Right cardiac atrium (tissue), 5 donors: ENCODE measurements at regions not wholly inside any gene's neighbourhood (a gene's known extent, or its start where the extent isn't known, plus 50 kb on each side); places are given as distances from the start of the nearest gene placed in this dataset.

Experiments used
- ATAC-seq, 2 donors: fragments of 200-7000 bp; cut with Tn5 transposase; one replicate each; pipeline versions ENCODE4 v1.8.0 to v1.9.1; 2020; ENCODE audit warnings: moderate library complexity in 2 of 2, mild to moderate bottlenecking in 1 of 2
- DNase-seq, 3 donors: peaks; one replicate each; pipeline ENCODE4 v3.0.0-alpha.2; 2020
- H3K27ac ChIP-seq: one replicate; pipeline ENCODE4 v1.5.1; 2013; ENCODE audit warnings: mild to moderate bottlenecking, low read length, control low read depth, moderate library complexity
- H3K27me3 ChIP-seq: one replicate; pipeline ENCODE4 v1.6.1; 2013; ENCODE audit not compliant: control insufficient read depth, insufficient read depth
- H3K4me1 ChIP-seq: one replicate; pipeline ENCODE4 v1.6.1; 2013; ENCODE audit warnings: low read length; ENCODE audit not compliant: control insufficient read depth, insufficient read depth
- H3K4me3 ChIP-seq: one replicate; pipeline ENCODE4 v1.5.1; 2013; ENCODE audit warnings: low read length, control low read depth
- H3K9me3 ChIP-seq: one replicate; pipeline ENCODE4 v1.6.1; 2013; ENCODE audit warnings: low read length; ENCODE audit not compliant: control insufficient read depth
- WGBS: extraction: QIAGEN DNeasy Blood & Tissue Kit; methylation state at CpG from one replicate; pipeline ENCODE4 v1.1.7; 2013; 5-methylcytosine and 5-hydroxymethylcytosine counted together
- intact Hi-C, 4 donors: fragments of 100-400 bp; cut with DNase I; formaldehyde crosslinking; loops; one replicate each; pipeline versions ENCODE4 v1.11.0 to v1.14.0; 2022 to 2023
- donor health status: healthy with polysubstance abuse.
- donor health status: DM: no; HTN: yes; CAD: no.
- donor health status: DM: no; HTN: no; CAD: no.
- donor health status: DM: no; HTN: yes; CAD: no; lungs with severe emphysema.
- donor health status: DM: yes; HTN: yes; CAD: no.

DNA sequence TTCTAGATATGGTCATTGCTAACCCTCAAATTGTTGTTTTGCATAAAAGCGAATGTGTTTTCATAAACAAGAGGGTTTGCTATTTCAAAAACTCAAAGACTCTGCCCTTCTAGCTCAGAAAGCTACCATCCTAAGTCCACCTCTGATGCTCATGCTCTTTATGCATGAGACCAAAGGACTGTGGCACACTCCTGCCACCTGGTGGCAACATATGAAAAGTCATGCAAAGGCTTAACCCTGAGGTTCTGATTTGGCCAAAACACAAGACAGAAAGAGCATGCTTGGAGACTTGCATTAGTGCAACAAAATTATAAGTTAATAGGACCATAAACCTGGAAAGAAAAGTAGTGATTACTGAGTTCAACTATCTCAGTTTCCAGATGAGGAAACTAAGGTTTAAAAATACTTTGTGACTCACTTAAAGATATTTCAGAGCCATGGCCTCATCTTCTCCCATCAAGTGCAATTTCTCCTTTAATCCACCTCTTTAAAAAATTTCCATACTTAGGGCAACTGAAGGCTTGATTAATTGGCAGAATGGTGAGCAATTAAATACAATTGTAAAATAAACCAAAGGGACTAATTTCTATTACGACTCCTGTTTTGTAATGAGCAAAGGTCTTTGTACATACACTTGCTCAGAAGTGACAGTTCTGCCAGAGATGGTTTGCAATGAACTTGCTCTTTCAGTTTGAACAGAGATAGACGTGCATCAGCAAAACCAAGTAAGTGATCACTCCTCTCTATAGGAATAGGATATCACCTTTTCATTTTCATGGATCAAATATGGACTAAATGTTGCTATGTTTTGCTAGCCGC is 110.7 kb upstream of the RAD23B start:
- Histone ChIP-seq H3K4me3 (no peak overlapping the region), H3K27me3 (no peaks in the 10 kb centered on the region), H3K27ac (no peak overlapping the region), H3K9me3 (no peaks in the 10 kb centered on the region), H3K4me1 (peaks cover 14% of the 10 kb centered on the region)
- WGBS, result 64% methylated on average over 4 of the region's 4 CpGs
- DNase-seq (peak; percentile 72 to 84 (median 82)), ATAC-seq (peak; percentile 73 to 75)
- intact Hi-C loops, result loop anchor here in 2 of 4 donors (10.0 kb wide), 3 partner anchors 308 to 1268 kb away; partner anchors contain the start of gene ZNF462 (in 1 of the 2)

GRCh38 chr9:107172979-107173347 is 110.1 kb upstream of the RAD23B start:
- intact Hi-C loops, result loop anchor here in 2 of 4 donors (10.0 kb wide), 3 partner anchors 308 to 1268 kb away; partner anchors contain the start of gene ZNF462 (in 1 of the 2)
- Histone ChIP-seq H3K9me3 (no peaks in the 10 kb centered on the region), H3K4me1 (peaks cover 14% of the 10 kb centered on the region), H3K27ac (no peak overlapping the region), H3K27me3 (no peaks in the 10 kb centered on the region), H3K4me3 (no peak overlapping the region)
- DNase-seq, result no peak
- ATAC-seq, result no peak
- 81% methylated on average over 6 of the region's 6 CpGs for WGBS

DNA sequence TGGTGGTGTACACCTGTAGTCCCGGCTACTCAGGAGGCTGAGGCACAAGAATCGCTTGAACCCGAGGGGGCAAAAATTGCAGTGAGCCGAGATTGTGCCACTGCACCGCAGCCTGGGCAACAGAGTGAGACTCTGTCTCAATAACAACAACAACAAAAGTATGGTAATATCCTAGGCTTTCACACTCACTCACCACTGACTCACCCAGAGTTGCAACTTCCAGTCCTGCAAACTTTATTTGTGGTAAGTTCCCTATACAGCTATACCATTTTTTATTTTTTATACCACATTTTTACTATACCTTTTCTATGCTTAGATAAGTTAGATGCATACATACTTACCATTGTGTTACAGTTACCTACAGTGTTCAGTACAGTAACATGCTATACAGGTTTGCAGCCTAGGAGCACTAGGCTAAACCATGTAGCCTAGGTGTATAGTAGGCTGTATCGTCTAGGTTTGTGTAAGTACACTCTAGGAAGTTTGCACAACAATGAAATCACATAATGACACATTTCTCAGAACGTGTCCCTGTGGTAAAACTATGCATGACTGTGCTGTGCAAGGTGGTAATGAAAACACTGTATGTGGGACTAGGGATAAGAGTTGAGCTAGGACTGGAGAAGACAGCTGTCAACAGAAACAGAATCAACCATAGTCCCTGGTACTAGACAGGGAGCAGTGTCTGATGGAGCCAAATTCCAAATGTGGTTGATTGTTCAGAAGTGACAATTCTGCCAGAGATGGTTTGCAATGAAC is 109.5 kb upstream of the RAD23B start:
- Histone ChIP-seq H3K4me3 (no peak overlapping the region), H3K4me1 (peaks cover 14% of the 10 kb centered on the region), H3K9me3 (no peaks in the 10 kb centered on the region), H3K27ac (no peak overlapping the region), H3K27me3 (no peaks in the 10 kb centered on the region)
- ATAC-seq (no peak), DNase-seq (no peak)
- intact Hi-C loops, result loop anchor here in 2 of 4 donors (10.0 kb wide), 3 partner anchors 309 to 1269 kb away; partner anchors contain the start of gene ZNF462 (in 1 of the 2)
- WGBS, result 87% methylated on average over 7 of the region's 7 CpGs

- no peak for ATAC-seq
- Histone ChIP-seq H3K27me3 (no peaks in the 10 kb centered on the region), H3K4me1 (peaks cover 14% of the 10 kb centered on the region), H3K4me3 (no peak overlapping the region), H3K9me3 (no peaks in the 10 kb centered on the region), H3K27ac (no peak overlapping the region)
- 78% methylated on average over 6 of the region's 6 CpGs for WGBS
- no peak for DNase-seq
- intact Hi-C loops, result loop anchor here in 2 of 4 donors (10.0 kb wide), 3 partner anchors 310 to 1270 kb away; partner anchors contain the start of gene ZNF462 (in 1 of the 2)
These were observed 108.6 kb upstream of the RAD23B start for GRCh38 chr9:107174441-107174840.

- Histone ChIP-seq H3K27ac (peak overlapping the region; percentile 62), H3K4me3 (no peak overlapping the region), H3K9me3 (no peaks in the 10 kb centered on the region), H3K4me1 (peaks cover 14% of the 10 kb centered on the region), H3K27me3 (no peaks in the 10 kb centered on the region)
- 37% methylated on average over 4 of the region's 4 CpGs for WGBS
- intact Hi-C loops, result loop anchor here in 2 of 4 donors (10.0 kb wide), 3 partner anchors 310 to 1270 kb away; partner anchors contain the start of gene ZNF462 (in 1 of the 2)
- ATAC-seq (peak; percentile 47 to 58), DNase-seq (peak; percentile 46 to 63 (median 55))
These were observed 108.0 kb upstream of the RAD23B start for GRCh38 chr9:107175041-107175440.

DNA sequence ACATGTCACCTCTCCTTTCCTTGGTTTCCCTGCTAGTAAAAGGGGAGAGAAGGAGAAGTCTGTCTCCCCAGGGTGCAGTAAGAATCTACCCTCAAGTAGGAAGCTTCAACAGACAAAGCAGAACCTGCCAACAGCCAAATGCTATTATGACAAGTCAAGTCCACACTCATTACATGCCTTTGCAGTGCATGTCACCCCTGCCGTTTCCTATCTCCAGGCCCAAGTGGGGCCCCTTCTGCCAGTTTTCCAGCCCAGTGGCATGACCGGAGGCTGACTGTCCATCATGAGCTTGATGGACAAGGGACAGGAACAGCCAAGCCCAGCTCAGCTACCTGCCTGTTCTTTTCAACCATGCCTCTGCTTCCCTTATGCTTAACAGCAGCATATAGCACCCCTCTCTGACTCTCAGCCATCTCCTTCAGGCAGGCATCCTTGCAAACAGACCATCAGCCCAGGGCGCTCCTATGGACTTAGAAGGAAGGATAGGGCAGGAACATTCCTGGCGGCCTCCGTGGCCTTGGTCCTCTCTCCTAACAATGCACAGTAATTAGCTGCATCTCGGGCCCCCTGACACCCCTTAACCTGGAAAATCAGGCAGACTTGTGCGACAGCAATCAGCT is 107.2 kb upstream of the RAD23B start:
- H3K27ac ChIP-seq, result peak overlapping the region; percentile 62
- WGBS, result 78% methylated on average over 7 of the region's 7 CpGs
- ATAC-seq, result peak; percentile 30 to 37

DNA sequence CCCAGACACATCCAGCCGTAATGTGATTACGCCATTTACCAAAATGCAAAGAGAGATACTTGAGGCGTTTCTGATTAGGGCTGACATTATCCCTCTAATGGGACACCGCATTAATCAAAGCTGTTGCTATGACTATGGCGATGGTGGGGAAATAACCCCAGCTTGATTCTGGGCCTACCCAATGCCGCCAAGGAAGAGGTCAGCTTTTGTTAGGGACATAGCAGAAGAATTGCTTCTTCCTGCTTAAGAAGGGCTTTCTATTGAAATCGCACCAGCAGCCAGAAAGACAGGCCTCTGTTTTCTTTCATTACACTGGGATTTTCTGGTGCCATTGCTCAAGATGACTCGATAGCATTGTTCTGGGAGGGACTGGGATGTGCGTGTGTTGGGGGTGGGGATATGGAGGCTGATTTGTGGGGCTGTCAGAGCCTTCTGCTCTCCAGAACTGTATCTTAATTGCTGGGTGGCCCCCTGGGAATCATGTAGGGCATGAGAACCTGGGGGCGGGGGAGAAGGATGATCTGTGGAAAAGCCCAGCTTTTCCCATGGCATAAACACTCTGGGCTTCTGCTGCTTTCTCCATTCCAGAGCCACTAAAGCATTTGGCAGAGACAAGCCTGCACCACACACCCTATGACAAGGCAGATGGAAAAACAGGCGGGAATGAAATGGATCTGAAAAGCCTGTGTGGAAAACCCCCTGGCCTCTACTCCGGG is 106.5 kb upstream of the RAD23B start:
- ATAC-seq, result peak; percentile 16 to 35
- intact Hi-C loops, result loop anchor here in 2 of 4 donors (10.0 kb wide), 3 partner anchors 312 to 1272 kb away; partner anchors contain the start of gene ZNF462 (in 1 of the 2)
- no peak overlapping the region for H3K27ac ChIP-seq

More for the DNA sequence above, 107.2 kb upstream of the RAD23B start:
- no peaks in the 10 kb centered on the region for H3K9me3 ChIP-seq
- DNase-seq, result peak; percentile 18 to 61 (median 50)
- no peak overlapping the region for H3K4me3 ChIP-seq
- intact Hi-C loops, result loop anchor here in 2 of 4 donors (10.0 kb wide), 3 partner anchors 311 to 1271 kb away; partner anchors contain the start of gene ZNF462 (in 1 of the 2)
- H3K27me3 ChIP-seq, result no peaks in the 10 kb centered on the region
- H3K4me1 ChIP-seq, result peaks cover 14% of the 10 kb centered on the region

DNA sequence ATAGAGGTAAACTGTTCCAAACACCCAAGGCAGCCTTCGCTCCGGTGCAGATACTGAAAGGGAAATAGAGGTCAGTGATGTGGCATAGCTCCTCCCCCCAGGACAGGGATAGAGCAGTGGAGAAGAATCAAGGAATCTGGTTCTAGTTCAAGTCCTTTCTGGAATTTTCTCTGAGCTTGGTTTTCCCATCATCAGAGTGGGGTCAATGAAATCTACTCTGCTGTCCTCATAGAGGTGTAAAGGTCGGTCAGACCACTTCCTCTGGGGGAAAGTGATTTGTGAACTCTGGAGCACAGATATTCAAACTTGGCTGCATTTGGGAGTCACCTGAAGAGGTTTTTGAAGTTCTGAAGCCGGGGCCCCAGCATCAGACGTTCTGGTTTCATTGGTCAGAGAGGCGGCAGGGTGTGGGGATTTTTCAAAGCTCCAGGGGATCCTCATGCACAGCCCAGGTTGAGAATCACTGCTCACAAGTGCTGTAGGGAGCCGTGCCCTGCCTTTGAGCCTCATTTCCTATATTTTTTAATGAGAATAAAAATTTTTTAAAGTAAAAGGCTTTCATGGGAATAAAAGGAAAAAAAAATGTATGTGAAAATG is 105.7 kb upstream of the RAD23B start:
- no peak overlapping the region for H3K27ac ChIP-seq
- 79% methylated on average over 7 of the region's 7 CpGs for WGBS
- H3K9me3 ChIP-seq, result no peaks in the 10 kb centered on the region
- DNase-seq (no peak), ATAC-seq (no peak)
- H3K27me3 ChIP-seq, result no peaks in the 10 kb centered on the region
- intact Hi-C loops, result loop anchor here in 2 of 4 donors (10.0 kb wide), 3 partner anchors 313 to 1273 kb away; partner anchors contain the start of gene ZNF462 (in 1 of the 2)
- peaks cover 14% of the 10 kb centered on the region for H3K4me1 ChIP-seq
- H3K4me3 ChIP-seq, result no peak overlapping the region

More for the DNA sequence above, 106.5 kb upstream of the RAD23B start:
- Histone ChIP-seq H3K27me3 (no peaks in the 10 kb centered on the region), H3K4me1 (peaks cover 14% of the 10 kb centered on the region), H3K9me3 (no peaks in the 10 kb centered on the region), H3K4me3 (no peak overlapping the region)
- peak in 2 of 3 donors; percentile 19 to 25 for DNase-seq
- 62% methylated on average over 12 of the region's 12 CpGs for WGBS

GRCh38 chr9:107177857-107178256 is 105.2 kb upstream of the RAD23B start:
- DNase-seq, result no peak
- intact Hi-C loops, result loop anchor here in 2 of 4 donors (10.0 kb wide), 3 partner anchors 313 to 1273 kb away; partner anchors contain the start of gene ZNF462 (in 1 of the 2)
- WGBS, result 95% methylated on average over 5 of the region's 5 CpGs
- ATAC-seq, result no peak
- no peaks in the 10 kb centered on the region for H3K9me3 ChIP-seq
- H3K4me1 ChIP-seq, result peaks cover 14% of the 10 kb centered on the region
- H3K4me3 ChIP-seq, result no peak overlapping the region
- no peak overlapping the region for H3K27ac ChIP-seq
- no peaks in the 10 kb centered on the region for H3K27me3 ChIP-seq
